GM18498 (cell line): ENCODE measurements at regions not wholly inside any gene's neighbourhood (a gene's known extent, or its start where the extent isn't known, plus 50 kb on each side); places are given as distances from the start of the nearest gene placed in this dataset.

Experiments used
- ATAC-seq: cut with Tn5 transposase; IDR thresholded peaks from one replicate; pipeline ENCODE4 v1.9.1; 2021; ENCODE audit warnings: mild to moderate bottlenecking, moderate library complexity; ENCODE audit not compliant: unreplicated experiment

DNA sequence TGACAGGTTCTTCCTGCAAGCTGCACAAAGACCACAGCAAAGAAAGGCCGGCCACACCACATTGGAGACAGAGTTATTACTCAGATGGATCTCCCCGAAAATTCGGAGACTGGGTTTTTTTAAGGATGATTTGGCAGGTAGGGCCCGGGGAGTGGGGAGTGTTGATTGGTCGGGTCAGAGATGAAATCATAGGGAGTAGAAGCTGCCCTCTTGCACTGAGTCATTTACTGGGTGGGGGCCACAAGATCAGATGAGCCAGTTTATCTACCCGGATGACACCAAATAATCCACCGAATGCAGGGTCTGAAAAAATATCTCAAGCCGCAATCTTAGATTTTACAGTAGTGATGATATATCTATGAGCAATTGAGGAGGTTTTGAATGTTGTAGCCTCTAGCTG is 401.8 kb upstream of the FAT3 start:
- ATAC-seq = no peak

DNA sequence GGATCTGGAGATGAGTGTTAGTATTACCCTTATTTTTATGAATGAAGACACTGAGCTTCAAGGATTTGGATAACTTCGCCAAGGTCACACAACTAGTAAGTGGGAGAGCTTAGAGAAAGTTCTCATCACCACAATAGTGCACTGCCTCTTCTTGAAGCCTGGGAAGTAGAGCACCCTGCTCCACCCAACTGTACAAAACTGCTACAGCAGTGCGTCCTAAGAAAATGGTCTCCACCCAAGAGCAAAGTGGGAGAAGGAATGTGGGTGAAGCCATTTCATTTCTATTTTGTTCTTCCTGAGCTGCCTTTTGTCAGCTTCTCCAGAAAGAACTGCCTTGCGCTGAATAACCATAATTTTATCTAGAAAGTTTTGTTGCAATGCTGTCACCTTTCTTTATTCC is 403.9 kb upstream of the FAT3 start:
- ATAC-seq = no peak

DNA sequence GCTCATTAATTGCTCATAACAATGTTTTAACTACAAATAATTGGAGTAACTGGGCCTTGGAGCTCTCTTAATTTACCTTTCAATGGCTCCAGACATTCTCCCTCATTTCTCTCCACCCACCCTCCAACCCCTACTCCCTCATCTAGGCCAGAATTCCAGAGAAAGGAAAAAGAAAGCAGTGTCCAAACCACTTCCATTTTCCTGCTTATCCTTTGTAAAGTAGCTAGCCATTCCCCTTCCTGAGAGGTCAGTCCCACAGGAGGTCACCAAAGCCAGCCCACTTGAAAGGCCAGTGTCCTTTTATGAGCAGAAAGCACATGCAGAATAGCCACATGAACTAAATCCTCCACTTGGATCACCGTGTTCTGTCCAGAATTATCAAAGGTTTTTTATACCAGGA is 404.8 kb upstream of the FAT3 start:
- ATAC-seq = no peak

DNA sequence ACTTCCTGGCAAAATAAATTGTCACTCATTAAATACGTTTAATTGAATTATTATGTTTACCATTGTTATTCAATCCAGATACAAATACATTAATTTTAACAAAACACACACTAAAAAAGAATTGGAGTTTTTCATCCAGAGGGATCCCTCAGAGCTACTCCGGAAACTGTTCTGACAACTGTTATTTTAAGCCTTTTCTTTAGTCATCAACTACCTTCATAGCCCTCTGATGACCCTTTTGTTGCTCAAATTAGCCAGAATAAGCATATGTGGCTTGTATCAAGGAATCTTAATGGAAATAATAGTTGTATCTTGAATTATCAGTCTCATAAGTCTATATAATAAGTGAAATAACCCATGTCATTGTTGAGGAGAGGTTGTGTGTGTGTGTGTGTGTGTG is 405.4 kb upstream of the FAT3 start:
- no peak for ATAC-seq

DNA sequence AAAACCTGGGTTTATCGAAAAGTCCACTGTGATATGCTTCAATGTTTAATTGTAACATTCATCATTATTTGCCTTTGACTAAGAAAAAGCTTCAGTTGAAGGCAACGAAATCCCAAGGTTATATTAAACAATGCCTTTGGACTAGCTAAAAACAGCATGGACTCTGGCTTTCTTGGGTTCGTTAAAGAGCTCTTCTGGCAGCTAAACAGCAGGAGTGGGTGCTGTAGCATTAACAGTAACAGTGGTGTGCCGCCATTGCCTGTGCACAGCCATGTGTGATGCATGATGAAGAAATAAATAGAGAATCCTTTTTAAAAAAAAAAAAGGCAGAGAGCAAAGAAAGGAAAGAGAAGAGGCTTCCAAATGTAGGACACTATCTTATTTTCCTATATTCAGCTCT is 406.6 kb upstream of the FAT3 start:
- ATAC-seq = no peak

DNA sequence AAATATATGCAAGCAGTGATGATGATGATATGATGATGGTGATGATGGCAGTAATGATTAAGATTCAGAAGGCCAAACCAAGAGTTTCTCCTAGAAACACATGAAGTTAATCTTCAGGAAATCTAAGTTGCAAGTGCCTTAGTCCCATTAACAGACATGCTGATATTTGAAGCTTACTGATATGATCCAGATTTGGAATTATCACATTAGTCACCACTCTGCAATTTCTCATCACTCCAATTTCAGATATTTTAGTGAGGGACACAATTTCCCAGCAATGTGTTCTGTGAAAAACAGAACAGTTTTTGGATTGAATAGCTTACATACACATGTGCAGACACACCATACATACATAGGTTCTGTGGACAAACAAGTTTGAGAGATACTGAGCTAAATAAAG is 411.4 kb upstream of the FAT3 start:
- ATAC-seq = no peak

DNA sequence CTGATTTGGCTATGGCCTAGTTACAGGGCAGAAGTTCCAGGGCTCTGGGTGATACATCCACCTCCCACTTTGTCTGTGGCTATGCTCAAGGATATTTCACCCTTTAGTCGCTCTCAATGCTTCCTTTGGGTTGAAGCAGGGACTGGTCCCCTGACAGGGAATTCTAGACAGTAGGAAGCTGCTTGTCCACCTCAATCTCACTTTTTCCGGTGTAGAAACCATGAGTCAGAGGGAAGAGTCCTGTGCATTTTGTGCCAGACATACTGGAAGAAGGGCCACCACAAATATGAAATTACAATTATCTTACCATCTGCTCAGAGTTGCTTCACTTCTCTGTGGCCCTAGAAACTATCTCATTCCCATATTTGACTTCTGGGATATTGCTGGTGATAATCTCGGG is 413.7 kb upstream of the FAT3 start:
- no peak for ATAC-seq

DNA sequence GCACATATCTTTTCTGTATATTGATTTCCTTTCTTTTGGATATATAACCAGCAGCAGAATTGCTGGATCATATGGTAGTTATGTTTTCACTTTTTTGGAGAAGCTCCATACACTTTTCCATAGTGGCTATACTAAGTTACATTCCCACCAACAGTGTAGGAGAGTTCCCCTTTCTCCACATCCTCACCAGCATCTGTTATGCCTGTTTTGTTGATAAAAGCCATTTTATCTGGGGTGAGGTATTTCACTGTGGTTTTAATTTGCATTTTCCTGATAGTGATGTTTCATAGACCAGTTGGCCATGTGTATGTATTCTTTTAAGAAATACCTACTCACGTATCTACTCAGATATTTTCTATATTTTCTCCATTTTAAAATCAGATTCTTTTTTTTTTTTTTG is 419.3 kb upstream of the FAT3 start:
- no peak for ATAC-seq

DNA sequence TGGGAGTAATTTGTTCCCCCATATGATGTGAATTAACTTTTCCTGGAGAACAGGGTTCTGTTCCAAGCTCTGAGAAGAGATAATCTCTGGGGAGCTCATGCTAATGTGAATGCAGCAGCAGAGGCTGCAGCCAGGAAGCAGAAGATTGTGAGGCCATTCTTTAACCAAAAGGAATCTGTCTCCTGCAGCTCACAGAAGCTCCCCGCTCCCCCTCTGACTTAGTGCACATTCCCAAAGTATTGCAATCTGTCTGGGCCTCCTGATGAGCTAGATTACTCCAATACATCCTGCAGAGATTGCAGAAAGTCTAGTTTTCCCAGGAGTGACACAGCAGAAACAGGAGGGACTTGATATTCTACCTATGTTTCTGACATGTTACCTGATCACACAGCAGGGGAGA is 420.6 kb upstream of the FAT3 start:
- ATAC-seq = no peak

DNA sequence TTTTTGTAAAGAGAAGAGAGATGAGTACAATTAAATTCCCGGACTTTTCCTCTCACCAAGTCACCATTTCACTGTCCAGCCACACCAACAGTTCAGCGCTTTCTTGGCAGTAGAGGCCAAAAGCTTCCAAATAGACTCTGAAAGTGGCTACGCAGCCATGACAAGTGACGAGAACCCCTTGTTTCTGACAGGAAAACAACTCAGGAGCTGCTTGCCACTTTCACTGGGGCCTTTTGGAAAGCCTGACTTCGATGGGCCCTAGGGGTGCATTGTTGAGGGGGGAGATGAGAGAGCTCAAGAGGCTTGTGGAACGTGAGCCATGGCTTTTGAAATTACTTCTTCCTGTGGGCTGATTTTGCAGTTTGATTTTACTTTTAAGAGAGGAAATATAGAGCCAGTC is 422.1 kb upstream of the FAT3 start:
- no peak for ATAC-seq

DNA sequence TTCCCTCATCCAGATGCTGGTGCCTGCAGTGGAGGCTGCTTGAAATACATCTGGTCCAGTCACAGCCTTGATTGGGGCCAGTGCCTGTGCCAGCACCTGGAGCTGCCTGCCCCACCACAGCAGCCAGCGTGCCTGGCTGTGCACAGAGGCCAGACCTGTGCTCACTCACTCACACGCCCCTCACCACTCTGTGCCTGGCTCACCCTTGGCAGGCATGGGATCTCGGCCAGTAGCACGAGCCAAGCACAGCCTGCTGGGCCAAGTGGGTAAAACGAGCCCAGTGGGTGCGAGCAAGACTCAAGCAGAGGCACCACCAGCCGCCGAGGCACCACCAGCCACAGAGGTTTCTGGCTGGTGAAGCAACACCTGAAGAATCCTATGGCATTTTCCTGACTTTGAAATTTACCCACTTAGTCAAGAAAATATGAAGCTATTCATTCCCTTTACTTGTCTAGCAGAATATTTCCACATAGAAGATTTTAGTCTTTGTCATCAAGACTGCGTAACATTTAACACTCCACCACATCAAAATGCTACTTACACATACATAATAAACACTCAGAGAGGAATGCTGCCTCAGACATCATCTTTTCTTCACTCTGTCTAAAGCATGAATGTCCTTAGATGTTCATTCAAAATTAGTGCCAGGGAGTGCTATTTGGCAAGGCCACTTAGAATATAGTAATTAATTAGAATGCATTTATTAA is 424.3 kb upstream of the FAT3 start:
- ATAC-seq = no peak

DNA sequence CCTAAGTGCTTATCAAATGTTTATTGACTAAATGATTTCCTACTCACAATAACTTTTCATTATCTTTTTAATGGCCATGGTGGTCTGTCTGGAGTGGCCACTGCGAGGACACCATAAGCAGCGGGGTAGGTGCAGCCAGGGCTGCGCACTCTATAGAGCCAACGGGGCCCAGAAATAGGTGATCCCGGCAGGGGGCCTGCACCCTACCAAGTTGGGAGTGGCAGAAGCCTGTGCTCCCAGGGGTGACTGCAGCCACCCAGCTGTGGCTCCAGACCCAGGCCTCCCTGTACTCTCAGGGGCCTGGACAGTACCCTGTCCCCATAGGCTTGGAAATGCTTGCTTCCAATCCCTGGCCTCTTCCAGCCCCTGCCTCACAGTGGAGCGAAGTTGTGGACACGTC is 426.4 kb upstream of the FAT3 start:
- no peak for ATAC-seq

DNA sequence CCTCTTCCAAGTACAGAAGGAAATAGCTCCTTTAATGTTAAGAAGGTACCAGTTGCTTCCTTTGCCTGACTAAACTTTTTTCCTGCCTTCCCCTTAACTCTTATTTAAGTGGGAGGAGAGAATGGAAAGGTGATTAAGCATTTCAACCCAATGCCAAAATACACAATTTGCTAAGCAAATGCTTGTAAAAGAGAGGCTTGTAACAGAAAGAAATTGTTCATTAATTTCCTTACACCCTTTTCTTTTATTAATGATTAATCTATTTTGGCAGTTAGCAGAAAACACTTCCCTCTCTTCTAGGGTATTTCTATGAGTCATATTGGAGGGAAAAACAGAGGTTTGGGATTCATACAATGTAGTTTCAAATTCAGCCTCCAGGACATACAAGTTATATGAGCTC is 427.6 kb upstream of the FAT3 start:
- ATAC-seq = no peak

DNA sequence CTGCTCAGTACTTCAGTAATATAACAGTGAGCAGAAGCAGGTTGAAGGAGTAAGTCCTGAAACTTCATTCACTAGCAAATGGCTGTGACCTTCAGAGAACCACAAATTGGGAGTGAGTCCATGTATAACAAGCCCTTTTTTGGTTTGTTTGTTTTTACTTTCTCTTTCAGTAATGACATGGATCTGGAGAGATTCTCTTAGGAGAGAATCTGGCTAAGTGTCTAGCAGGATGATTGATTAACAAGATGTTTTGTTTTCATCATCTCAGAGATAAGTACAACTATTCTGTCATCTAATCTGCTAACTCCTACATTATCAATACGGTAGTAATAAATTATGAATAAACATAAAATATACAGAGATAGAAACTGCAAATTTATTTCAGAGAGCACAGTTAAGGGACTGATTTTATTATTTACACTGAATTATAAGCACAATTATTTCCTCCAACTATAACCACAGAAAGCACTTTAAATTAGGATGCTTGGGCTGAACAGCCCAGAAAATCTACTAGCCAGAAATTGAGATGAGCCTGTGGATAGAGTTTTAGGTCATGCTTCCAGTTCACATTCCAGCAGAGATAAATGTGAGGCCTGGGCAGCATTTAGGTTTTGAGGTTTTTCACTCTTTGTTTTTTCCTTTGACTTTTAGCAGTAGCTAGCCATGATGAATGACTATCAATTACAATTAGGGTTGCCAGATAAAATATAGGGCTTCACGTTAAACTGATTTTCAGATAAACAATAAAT is 429.3 kb upstream of the FAT3 start:
- no peak for ATAC-seq

DNA sequence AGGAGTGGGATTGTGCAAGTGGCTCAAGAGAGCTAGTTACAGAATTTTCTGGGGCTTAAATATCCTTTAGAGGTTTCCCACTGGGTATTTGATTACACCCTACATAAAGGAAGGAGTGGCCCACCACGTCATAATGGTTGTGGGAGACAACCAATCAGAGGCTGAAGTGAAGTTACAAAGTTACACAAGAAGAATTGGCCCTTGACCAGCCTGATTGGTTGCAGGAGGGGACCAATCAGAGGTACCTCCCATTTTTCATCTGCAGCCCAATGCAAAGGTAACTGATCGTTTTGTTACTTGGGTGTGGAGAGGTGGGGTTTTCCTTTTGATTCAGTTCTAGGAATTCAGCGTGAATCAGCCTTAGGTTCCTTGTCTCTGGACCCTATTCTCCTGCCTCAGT is 430.5 kb upstream of the FAT3 start:
- no peak for ATAC-seq

DNA sequence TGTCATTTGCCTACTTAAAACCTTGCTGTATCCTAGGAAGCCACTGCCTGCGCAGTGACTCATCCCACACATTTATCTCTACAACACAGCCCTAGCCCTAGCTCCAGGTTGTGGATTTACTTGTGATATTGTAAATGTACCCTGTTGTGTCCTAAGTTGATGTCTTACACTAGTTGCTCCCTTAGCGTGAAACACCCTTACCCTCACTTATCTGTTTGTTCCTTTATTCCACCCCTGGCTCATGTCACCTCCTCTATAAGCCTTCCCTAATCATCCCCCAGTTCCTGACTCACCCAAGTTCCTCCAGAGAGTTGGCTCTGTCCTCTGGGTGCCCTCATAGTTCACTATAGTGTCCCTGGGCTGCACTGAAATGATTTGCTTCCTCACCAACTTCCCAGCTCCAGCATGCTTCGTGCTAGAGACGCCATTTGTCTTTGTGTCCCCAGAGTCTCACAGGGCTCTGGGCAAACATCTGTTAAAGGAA is 431.8 kb upstream of the FAT3 start:
- no peak for ATAC-seq

DNA sequence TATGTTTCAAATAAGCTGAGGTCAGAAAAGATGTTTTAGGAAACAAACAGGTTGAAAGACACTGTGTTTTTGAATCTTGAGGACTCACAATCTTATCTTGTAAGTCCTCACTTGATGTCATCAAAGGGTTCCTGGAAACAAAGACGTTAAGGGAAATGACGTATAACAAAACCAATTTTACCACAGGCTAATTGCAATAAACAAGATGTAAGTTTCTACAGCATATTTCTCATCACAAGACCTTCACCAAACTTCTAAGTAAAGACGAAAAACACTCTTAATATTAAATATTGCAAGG is 433.5 kb upstream of the FAT3 start:
- no peak for ATAC-seq

DNA sequence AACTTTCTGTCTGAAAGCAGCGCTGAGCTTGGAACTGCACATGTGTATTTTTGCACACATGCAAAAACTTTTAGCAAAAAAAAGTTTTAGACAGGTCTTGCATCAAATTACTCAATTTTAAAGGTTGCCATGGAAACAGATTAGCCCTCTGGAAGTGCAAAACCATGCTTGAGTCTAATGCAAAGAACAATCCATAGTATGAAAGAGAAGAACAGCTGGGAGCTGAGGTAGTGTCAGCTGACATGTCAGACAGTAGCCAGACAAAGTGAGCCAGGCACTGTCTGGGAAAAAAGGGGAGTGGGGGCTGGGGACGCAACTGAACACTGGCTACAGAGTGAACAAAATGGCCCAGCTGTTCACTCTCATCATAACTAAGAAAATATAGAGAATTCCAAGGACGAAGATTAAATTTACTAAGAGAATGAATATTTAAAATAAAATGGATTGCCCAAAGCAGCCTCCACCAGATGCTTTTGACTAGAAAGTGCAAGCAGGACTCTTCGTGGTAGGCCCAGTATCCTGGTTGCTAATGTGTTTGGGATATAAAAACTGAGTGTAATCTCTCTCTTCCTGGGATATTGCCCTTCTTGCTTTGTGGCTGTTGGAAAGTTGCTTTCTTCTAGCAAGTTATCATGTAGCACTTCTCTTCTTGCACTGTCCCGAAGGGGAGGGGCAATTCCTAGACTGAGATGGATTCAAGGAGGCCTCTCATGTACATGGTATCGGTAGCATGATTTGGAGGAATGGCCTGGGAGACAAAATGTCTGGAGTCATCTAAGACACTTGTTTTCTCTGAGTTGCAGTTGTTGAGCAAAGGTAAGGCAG is 434.1 kb upstream of the FAT3 start:
- ATAC-seq = no peak

DNA sequence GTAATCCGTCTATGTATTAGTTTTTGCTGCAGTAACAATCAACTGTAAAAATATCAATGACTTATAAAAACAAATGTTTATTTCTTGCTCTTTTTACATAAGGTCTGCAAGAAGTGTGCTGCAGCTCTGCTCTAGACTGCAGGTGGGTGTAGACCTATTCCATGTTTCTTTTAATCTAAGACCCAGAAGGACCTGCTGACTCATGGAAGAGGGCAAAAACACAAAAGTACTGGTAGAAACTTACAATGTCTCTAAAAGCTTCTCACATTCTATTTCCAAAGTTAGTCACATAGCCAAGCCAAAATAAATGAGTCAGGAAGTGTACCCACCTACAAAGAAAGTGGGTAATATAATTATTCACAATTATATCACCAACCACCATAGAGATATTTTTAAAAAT is 435.9 kb upstream of the FAT3 start:
- ATAC-seq = no peak

DNA sequence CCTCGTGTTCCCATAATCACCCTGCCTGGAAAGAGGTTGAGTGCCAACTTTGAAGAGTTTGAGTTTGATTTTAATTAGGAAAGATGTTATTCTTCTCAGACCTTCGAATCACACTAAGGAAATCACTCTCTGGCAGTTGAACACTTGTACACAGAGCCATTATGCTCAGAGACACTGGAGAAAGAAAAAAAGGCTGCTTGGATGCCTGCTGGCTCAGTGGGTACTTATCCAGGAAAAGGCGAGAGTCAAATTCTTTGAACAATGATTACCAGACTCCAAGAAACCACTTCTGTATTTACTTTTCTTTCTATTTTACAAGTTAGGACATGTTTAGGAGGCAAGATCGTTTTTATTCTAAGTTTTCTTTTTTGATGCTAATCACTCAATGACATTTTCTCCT is 438.5 kb upstream of the FAT3 start:
- no peak for ATAC-seq

DNA sequence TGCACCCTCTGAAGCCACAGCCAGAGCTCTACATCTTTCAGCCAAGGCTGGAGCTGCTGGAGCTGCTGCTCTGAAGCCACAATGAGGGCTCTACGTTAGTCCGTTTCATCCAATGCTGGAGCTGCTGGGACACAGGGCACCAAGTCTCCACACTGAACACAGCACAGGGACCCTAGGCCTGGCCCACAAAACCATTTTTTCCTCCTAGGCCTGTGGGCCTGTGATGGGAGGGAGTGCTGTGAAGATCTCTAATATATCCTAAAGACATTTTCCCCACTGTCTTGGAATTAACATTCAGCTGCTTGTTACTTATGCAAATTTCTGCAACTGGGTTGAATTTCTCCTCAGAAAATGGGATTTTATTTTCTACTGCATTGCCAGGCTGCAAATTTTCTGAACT is 441.4 kb upstream of the FAT3 start:
- ATAC-seq = no peak

DNA sequence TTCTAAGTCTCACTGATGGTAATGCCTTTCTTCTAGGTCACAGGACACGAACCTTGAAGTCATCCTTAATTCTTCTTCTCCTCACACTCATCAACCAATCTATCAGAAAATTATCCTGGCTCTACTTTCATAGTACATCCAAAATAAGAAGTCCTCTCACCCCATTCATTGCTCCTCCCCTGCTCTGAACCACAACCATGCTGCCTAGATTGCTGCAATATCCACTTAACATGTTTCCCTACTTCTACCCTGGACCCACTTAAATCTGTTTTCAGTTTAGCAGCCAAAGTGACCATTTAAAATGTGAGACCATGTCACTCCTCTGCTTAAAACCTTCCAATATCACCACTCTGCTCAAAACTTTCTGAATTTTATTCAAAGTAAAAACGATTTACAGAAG is 445.9 kb upstream of the FAT3 start:
- ATAC-seq = no peak
